ENCODE measurements at regions not wholly inside any gene's neighbourhood (a gene's known extent, or its start where the extent isn't known, plus 50 kb on each side); places are given as distances from the start of the nearest gene placed in this dataset.

- no peaks in the 10 kb centered on the region for H3K4me1 ChIP-seq
- no peak overlapping the region for H3K4me2 ChIP-seq
- H2AFZ ChIP-seq (replicated peaks) = peak overlapping the region; percentile 98
- Mint-ChIP-seq H3K27ac (no peak overlapping the region), H3K9me3 (no peaks in the 10 kb centered on the region), H3K36me3 (no peaks in the 10 kb centered on the region), H3K27me3 (ENCODE audit: insufficient read depth, low read depth) (no peaks in the 10 kb centered on the region), H3K4me3 (no peak overlapping the region), H3K4me1 (peaks cover 6% of the 10 kb centered on the region)
- TF ChIP-seq, protein P1, sequence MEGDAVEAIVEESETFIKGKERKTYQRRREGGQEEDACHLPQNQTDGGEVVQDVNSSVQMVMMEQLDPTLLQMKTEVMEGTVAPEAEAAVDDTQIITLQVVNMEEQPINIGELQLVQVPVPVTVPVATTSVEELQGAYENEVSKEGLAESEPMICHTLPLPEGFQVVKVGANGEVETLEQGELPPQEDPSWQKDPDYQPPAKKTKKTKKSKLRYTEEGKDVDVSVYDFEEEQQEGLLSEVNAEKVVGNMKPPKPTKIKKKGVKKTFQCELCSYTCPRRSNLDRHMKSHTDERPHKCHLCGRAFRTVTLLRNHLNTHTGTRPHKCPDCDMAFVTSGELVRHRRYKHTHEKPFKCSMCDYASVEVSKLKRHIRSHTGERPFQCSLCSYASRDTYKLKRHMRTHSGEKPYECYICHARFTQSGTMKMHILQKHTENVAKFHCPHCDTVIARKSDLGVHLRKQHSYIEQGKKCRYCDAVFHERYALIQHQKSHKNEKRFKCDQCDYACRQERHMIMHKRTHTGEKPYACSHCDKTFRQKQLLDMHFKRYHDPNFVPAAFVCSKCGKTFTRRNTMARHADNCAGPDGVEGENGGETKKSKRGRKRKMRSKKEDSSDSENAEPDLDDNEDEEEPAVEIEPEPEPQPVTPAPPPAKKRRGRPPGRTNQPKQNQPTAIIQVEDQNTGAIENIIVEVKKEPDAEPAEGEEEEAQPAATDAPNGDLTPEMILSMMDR (IDR thresholded peaks at IDR 0.05) = no peak
- TF ChIP-seq EZH2phosphoT487 (IDR thresholded peaks at IDR 0.05) (no peak), EZH2 (IDR thresholded peaks at IDR 0.05) (no peak)
- DNase-seq (ENCODE audit: low spot score) = no peak
- H3F3A ChIP-seq (ENCODE audit: low read depth) = no peaks in the 10 kb centered on the region
- no peaks in the 10 kb centered on the region for H4K20me1 ChIP-seq (ENCODE audit: low read depth)
- no peaks in the 10 kb centered on the region for H3K36me3 ChIP-seq
- H3K9ac ChIP-seq = no peak overlapping the region
- no peaks in the 10 kb centered on the region for H3K79me2 ChIP-seq (ENCODE audit: low read depth)
- no peaks in the 10 kb centered on the region for H3K27me3 ChIP-seq
- H3K9me3 ChIP-seq (ENCODE audit: low read depth) = no peaks in the 10 kb centered on the region
- no peak overlapping the region for H3K4me3 ChIP-seq
- H3K27ac ChIP-seq = no peak overlapping the region
Observed at GRCh38 chr1:224800486-224801119, 128.9 kb upstream of the DNAH14 start.

GRCh38 chr1:224801844-224802490 lies 127.5 kb upstream of the DNAH14 start:
- Mint-ChIP-seq H3K4me3 (no peak overlapping the region), H3K27ac (no peak overlapping the region), H3K4me1 (peaks cover 6% of the 10 kb centered on the region), H3K9me3 (no peaks in the 10 kb centered on the region), H3K27me3 (ENCODE audit: insufficient read depth, low read depth) (no peaks in the 10 kb centered on the region), H3K36me3 (no peaks in the 10 kb centered on the region)
- H3K9ac ChIP-seq = no peak overlapping the region
- no peak overlapping the region for H2AFZ ChIP-seq (replicated peaks)
- no peak overlapping the region for H3K4me3 ChIP-seq
- H3K27me3 ChIP-seq = no peaks in the 10 kb centered on the region
- no peaks in the 10 kb centered on the region for H3F3A ChIP-seq (ENCODE audit: low read depth)
- H3K79me2 ChIP-seq (ENCODE audit: low read depth) = no peaks in the 10 kb centered on the region
- no peak for DNase-seq (ENCODE audit: low spot score)
- no peaks in the 10 kb centered on the region for H3K4me1 ChIP-seq
- H3K36me3 ChIP-seq = no peaks in the 10 kb centered on the region
- no peak for TF ChIP-seq EZH2 (IDR thresholded peaks at IDR 0.05)
- no peak for TF ChIP-seq EZH2phosphoT487 (IDR thresholded peaks at IDR 0.05)
- TF ChIP-seq, protein P1 (IDR thresholded peaks at IDR 0.05) = no peak
- H4K20me1 ChIP-seq (ENCODE audit: low read depth) = no peaks in the 10 kb centered on the region
- no peak overlapping the region for H3K4me2 ChIP-seq
- no peak overlapping the region for H3K27ac ChIP-seq
- no peaks in the 10 kb centered on the region for H3K9me3 ChIP-seq (ENCODE audit: low read depth)

- H2AFZ ChIP-seq (replicated peaks) = no peak overlapping the region
Observed at GRCh38 chr1:224802617-224803016, 126.9 kb upstream of the DNAH14 start.

More at GRCh38 chr1:224802617-224803016, 126.9 kb upstream of the DNAH14 start:
- no peaks in the 10 kb centered on the region for H3K36me3 Mint-ChIP-seq
- H3K27me3 ChIP-seq = no peaks in the 10 kb centered on the region
- H3K27ac ChIP-seq = no peak overlapping the region
- no peak overlapping the region for H3K27ac Mint-ChIP-seq
- H3K4me1 ChIP-seq = no peaks in the 10 kb centered on the region
- H3K4me3 Mint-ChIP-seq = no peak overlapping the region
- H3K4me2 ChIP-seq = no peak overlapping the region
- H3K9me3 Mint-ChIP-seq = no peaks in the 10 kb centered on the region
- no peaks in the 10 kb centered on the region for H3K9me3 ChIP-seq (ENCODE audit: low read depth)
- H3K27me3 Mint-ChIP-seq (ENCODE audit: insufficient read depth, low read depth) = no peaks in the 10 kb centered on the region
- peaks cover 6% of the 10 kb centered on the region for H3K4me1 Mint-ChIP-seq
- no peaks in the 10 kb centered on the region for H3F3A ChIP-seq (ENCODE audit: low read depth)
- TF ChIP-seq EZH2phosphoT487 (IDR thresholded peaks at IDR 0.05) (no peak), EZH2 (IDR thresholded peaks at IDR 0.05) (no peak)
- TF ChIP-seq, protein P1 (IDR thresholded peaks at IDR 0.05) = no peak
- no peaks in the 10 kb centered on the region for H4K20me1 ChIP-seq (ENCODE audit: low read depth)
- no peak for DNase-seq (ENCODE audit: low spot score)
- H3K79me2 ChIP-seq (ENCODE audit: low read depth) = no peaks in the 10 kb centered on the region
- no peaks in the 10 kb centered on the region for H3K36me3 ChIP-seq
- H3K4me3 ChIP-seq = no peak overlapping the region
- no peak overlapping the region for H3K9ac ChIP-seq

All from neural progenitor cell (in vitro differentiated cells).